ENCODE measurements at regions not wholly inside any gene's neighbourhood (a gene's known extent, or its start where the extent isn't known, plus 50 kb on each side); places are given as distances from the start of the nearest gene placed in this dataset.

- Histone ChIP-seq H3K4me3 (ENCODE audit: low read length) (no peak overlapping the region), H2AFZ (ENCODE audit: low read depth, low read length) (no peak overlapping the region), H3F3A (ENCODE audit: insufficient read depth, low read length, poor library complexity, severe bottlenecking) (no peaks in the 10 kb centered on the region), H3K27me3 (ENCODE audit: insufficient read depth, low read depth, low read length) (no peaks in the 10 kb centered on the region), H4K20me1 (ENCODE audit: insufficient read depth) (no peaks in the 10 kb centered on the region), H3K9me2 (ENCODE audit: insufficient read depth, low read length) (no peaks in the 10 kb centered on the region), H3K79me2 (replicated peaks; ENCODE audit: insufficient read depth, low read length) (no peaks in the 10 kb centered on the region), H3K9ac (ENCODE audit: low read length) (no peak overlapping the region), H3K27ac (ENCODE audit: low read length) (no peak overlapping the region), H3K4me2 (ENCODE audit: low read length) (no peak overlapping the region), H3K9me3 (ENCODE audit: low read length) (no peaks in the 10 kb centered on the region), H3K36me3 (ENCODE audit: insufficient read depth, low read length) (no peaks in the 10 kb centered on the region)
- TF ChIP-seq POLR2AphosphoS5 (IDR thresholded peaks at IDR 0.05) = no peak
- TF ChIP-seq EZH2 (IDR thresholded peaks at IDR 0.05; ENCODE audit: borderline replicate concordance, insufficient read depth, low read length, poor library complexity, severe bottlenecking) = no peak
- no peak for TF ChIP-seq SMC3 (conservative IDR thresholded peaks at IDR 0.05; ENCODE audit: poor library complexity)
- TF ChIP-seq, protein P1, sequence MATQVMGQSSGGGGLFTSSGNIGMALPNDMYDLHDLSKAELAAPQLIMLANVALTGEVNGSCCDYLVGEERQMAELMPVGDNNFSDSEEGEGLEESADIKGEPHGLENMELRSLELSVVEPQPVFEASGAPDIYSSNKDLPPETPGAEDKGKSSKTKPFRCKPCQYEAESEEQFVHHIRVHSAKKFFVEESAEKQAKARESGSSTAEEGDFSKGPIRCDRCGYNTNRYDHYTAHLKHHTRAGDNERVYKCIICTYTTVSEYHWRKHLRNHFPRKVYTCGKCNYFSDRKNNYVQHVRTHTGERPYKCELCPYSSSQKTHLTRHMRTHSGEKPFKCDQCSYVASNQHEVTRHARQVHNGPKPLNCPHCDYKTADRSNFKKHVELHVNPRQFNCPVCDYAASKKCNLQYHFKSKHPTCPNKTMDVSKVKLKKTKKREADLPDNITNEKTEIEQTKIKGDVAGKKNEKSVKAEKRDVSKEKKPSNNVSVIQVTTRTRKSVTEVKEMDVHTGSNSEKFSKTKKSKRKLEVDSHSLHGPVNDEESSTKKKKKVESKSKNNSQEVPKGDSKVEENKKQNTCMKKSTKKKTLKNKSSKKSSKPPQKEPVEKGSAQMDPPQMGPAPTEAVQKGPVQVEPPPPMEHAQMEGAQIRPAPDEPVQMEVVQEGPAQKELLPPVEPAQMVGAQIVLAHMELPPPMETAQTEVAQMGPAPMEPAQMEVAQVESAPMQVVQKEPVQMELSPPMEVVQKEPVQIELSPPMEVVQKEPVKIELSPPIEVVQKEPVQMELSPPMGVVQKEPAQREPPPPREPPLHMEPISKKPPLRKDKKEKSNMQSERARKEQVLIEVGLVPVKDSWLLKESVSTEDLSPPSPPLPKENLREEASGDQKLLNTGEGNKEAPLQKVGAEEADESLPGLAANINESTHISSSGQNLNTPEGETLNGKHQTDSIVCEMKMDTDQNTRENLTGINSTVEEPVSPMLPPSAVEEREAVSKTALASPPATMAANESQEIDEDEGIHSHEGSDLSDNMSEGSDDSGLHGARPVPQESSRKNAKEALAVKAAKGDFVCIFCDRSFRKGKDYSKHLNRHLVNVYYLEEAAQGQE (IDR thresholded peaks at IDR 0.05; ENCODE audit: borderline replicate concordance) = no peak
- no peak for TF ChIP-seq RAD21 (conservative IDR thresholded peaks at IDR 0.05)
- no peak for TF ChIP-seq TAF1 (IDR thresholded peaks at IDR 0.05; ENCODE audit: low read depth)
- no peak for TF ChIP-seq EP300 (conservative IDR thresholded peaks at IDR 0.05; ENCODE audit: poor library complexity, severe bottlenecking)
Measured at GRCh38 chr5:116769470-116769869, 194.8 kb upstream of the SEMA6A start.

- Histone ChIP-seq H3K4me2 (ENCODE audit: low read length) (no peak overlapping the region), H3K9me3 (ENCODE audit: low read length) (no peaks in the 10 kb centered on the region), H3K4me3 (ENCODE audit: low read length) (no peak overlapping the region), H2AFZ (ENCODE audit: low read depth, low read length) (no peak overlapping the region), H3K27ac (ENCODE audit: low read length) (no peak overlapping the region), H3K27me3 (ENCODE audit: insufficient read depth, low read depth, low read length) (no peaks in the 10 kb centered on the region), H3K9ac (ENCODE audit: low read length) (no peak overlapping the region), H4K20me1 (ENCODE audit: insufficient read depth) (no peaks in the 10 kb centered on the region), H3F3A (ENCODE audit: insufficient read depth, low read length, poor library complexity, severe bottlenecking) (no peaks in the 10 kb centered on the region), H3K79me2 (replicated peaks; ENCODE audit: insufficient read depth, low read length) (no peaks in the 10 kb centered on the region), H3K36me3 (ENCODE audit: insufficient read depth, low read length) (no peaks in the 10 kb centered on the region), H3K9me2 (ENCODE audit: insufficient read depth, low read length) (no peaks in the 10 kb centered on the region)
- no peak for TF ChIP-seq CTCF (IDR thresholded peaks at IDR 0.05; ENCODE audit: poor library complexity, severe bottlenecking)
- TF ChIP-seq, protein P1 (IDR thresholded peaks at IDR 0.05; ENCODE audit: borderline replicate concordance) = no peak
- no peak for TF ChIP-seq SMC3 (conservative IDR thresholded peaks at IDR 0.05; ENCODE audit: poor library complexity)
- no peak for TF ChIP-seq EZH2 (IDR thresholded peaks at IDR 0.05; ENCODE audit: borderline replicate concordance, insufficient read depth, low read length, poor library complexity, severe bottlenecking)
- no peak for TF ChIP-seq EP300 (conservative IDR thresholded peaks at IDR 0.05; ENCODE audit: poor library complexity, severe bottlenecking)
- TF ChIP-seq MXI1 (conservative IDR thresholded peaks at IDR 0.05; ENCODE audit: poor library complexity, severe bottlenecking) = no peak
- no peak for TF ChIP-seq RAD21 (conservative IDR thresholded peaks at IDR 0.05)
- TF ChIP-seq POLR2AphosphoS5 (IDR thresholded peaks at IDR 0.05) = no peak
- TF ChIP-seq TAF1 (IDR thresholded peaks at IDR 0.05; ENCODE audit: low read depth) = no peak
Measured at GRCh38 chr5:116766470-116766947, 191.9 kb upstream of the SEMA6A start.
